GM19438 (cell line): ENCODE measurements at regions not wholly inside any gene's neighbourhood (a gene's known extent, or its start where the extent isn't known, plus 50 kb on each side); places are given as distances from the start of the nearest gene placed in this dataset.

Source experiments
- ATAC-seq: cut with Tn5 transposase; IDR thresholded peaks from one replicate; pipeline ENCODE4 v1.9.1; 2021; ENCODE audit warnings: low read depth; ENCODE audit not compliant: unreplicated experiment

GRCh38 chr5:98099448-98100105 is 673.9 kb upstream of the RGMB start:
- ATAC-seq: no peak

GRCh38 chr5:98101131-98101530 is 672.3 kb upstream of the RGMB start:
- ATAC-seq: no peak

GRCh38 chr5:98102936-98103335 is 670.5 kb upstream of the RGMB start:
- no peak for ATAC-seq

GRCh38 chr5:98103807-98104206 is 669.7 kb upstream of the RGMB start:
- no peak for ATAC-seq

GRCh38 chr5:98104454-98105188 is 668.8 kb upstream of the RGMB start:
- ATAC-seq: no peak

- no peak for ATAC-seq
These were observed 667.8 kb upstream of the RGMB start for GRCh38 chr5:98105681-98106080.

GRCh38 chr5:98106116-98107031 is 667.1 kb upstream of the RGMB start:
- ATAC-seq: no peak

- ATAC-seq: no peak
These were observed 665.0 kb upstream of the RGMB start for GRCh38 chr5:98108497-98108896.

GRCh38 chr5:98109561-98110006 is 663.9 kb upstream of the RGMB start:
- ATAC-seq: no peak

- no peak for ATAC-seq
These were observed 663.2 kb upstream of the RGMB start for GRCh38 chr5:98110282-98110691.

GRCh38 chr5:98110791-98111190 is 662.7 kb upstream of the RGMB start:
- ATAC-seq: no peak

GRCh38 chr5:98111686-98112085 is 661.8 kb upstream of the RGMB start:
- no peak for ATAC-seq

- ATAC-seq: no peak
These were observed 652.2 kb upstream of the RGMB start for GRCh38 chr5:98121036-98121936.

GRCh38 chr5:98128271-98128670 is 645.2 kb upstream of the RGMB start:
- ATAC-seq: no peak

- no peak for ATAC-seq
These were observed 644.6 kb upstream of the RGMB start for GRCh38 chr5:98128846-98129245.

- ATAC-seq: no peak
These were observed 643.0 kb upstream of the RGMB start for GRCh38 chr5:98130261-98131035.

- ATAC-seq: no peak
These were observed 629.3 kb upstream of the RGMB start for GRCh38 chr5:98144116-98144515.

- no peak for ATAC-seq
These were observed 628.8 kb upstream of the RGMB start for GRCh38 chr5:98144710-98145109.

GRCh38 chr5:98157368-98157767 is 616.1 kb upstream of the RGMB start:
- no peak for ATAC-seq
